Esophagus squamous epithelium (tissue), 4 donors: ENCODE measurements at regions not wholly inside any gene's neighbourhood (a gene's known extent, or its start where the extent isn't known, plus 50 kb on each side); places are given as distances from the start of the nearest gene placed in this dataset.
"Not testable (repeated sequence)": the region's sequence is repeated elsewhere in the genome, so short reads cannot be mapped to it uniquely, and the experiment has no call there.

Experiments used
- CTCF ChIP-seq, 6 experiments: fragments of 450-650 bp in 4 of 6; fragments of 200-600 bp in 2 of 6; sonication (generic) in 2 of 6; IDR thresholded peaks; one replicate each; pipeline ENCODE4 v1.5.1; 2016 to 2019; ENCODE audit warnings: antibody characterized with exemption in 6 of 6, mild to moderate bottlenecking in 4 of 6, moderate library complexity in 4 of 6
- POLR2A ChIP-seq, 4 donors: fragments of 450-650 bp; IDR thresholded peaks; one replicate each; pipeline ENCODE4 v1.6.1; 2017; ENCODE audit warnings: antibody characterized with exemption in 4 of 4, mild to moderate bottlenecking in 4 of 4, moderate library complexity in 3 of 4

GRCh38 chr21:10465524-10466110 is 55.8 kb upstream of the TPTE start:
- TF ChIP-seq CTCF, POLR2A (IDR thresholded peaks at IDR 0.05): not testable (repeated sequence)
